ENCODE measurements at regions not wholly inside any gene's neighbourhood (a gene's known extent, or its start where the extent isn't known, plus 50 kb on each side); places are given as distances from the start of the nearest gene placed in this dataset.

GRCh38 chr13:90709319-90709718, 638.2 kb upstream of the MIR17HG start (continued):
- TF ChIP-seq CTCF (conservative IDR thresholded peaks at IDR 0.05; ENCODE audit: low read depth in 2 of 2), result no peak
- TF ChIP-seq EZH2phosphoT487 (IDR thresholded peaks at IDR 0.05; ENCODE audit: unreplicated experiment), result no peak
- no peak for TF ChIP-seq ETS1 (IDR thresholded peaks at IDR 0.05)
- TF ChIP-seq EZH2 (IDR thresholded peaks at IDR 0.05; ENCODE audit: low read depth, unreplicated experiment), result no peak
- no peak for TF ChIP-seq ZNF331 (CRISPR knock-in tag; IDR thresholded peaks at IDR 0.05; ENCODE audit: low read depth)
- no peak for TF ChIP-seq JUNB (IDR thresholded peaks at IDR 0.05; ENCODE audit: unreplicated experiment)
- no peak for TF ChIP-seq POLR2AphosphoS5 (IDR thresholded peaks at IDR 0.05; ENCODE audit: low read depth)
- no peak for TF ChIP-seq REST (IDR thresholded peaks at IDR 0.05; ENCODE audit: unreplicated experiment)
- TF ChIP-seq NANOG (IDR thresholded peaks at IDR 0.05; ENCODE audit: borderline replicate concordance), result no peak

- Mint-ChIP-seq H3K9me3 (no peaks in the 10 kb centered on the region), H3K36me3 (ENCODE audit: low read depth) (no peaks in the 10 kb centered on the region), H3K4me3 (no peak overlapping the region), H3K4me1 (no peaks in the 10 kb centered on the region), H3K27ac (no peak overlapping the region), H3K27me3 (ENCODE audit: insufficient read depth, low read depth, poor library complexity) (no peaks in the 10 kb centered on the region)
- Histone ChIP-seq H3K27ac (ENCODE audit: low read depth) (no peak overlapping the region), H3K79me2 (replicated peaks; ENCODE audit: insufficient read depth) (no peaks in the 10 kb centered on the region), H3K9me2 (ENCODE audit: insufficient read depth) (no peaks in the 10 kb centered on the region), H3K4me3 (no peak overlapping the region), H3F3A (replicated peaks; ENCODE audit: low read depth) (no peaks in the 10 kb centered on the region), H4K20me1 (replicated peaks; ENCODE audit: insufficient read depth) (no peaks in the 10 kb centered on the region), H3K4me1 (ENCODE audit: insufficient read depth) (no peaks in the 10 kb centered on the region), H3K4me2 (no peak overlapping the region), H3K36me3 (ENCODE audit: insufficient read depth) (no peaks in the 10 kb centered on the region), H3K27me3 (ENCODE audit: insufficient read depth) (no peaks in the 10 kb centered on the region), H2AFZ (no peak overlapping the region)
- ATAC-seq (no peak), DNase-seq (ENCODE audit: low spot score) (no peak)
- TF ChIP-seq NANOG (IDR thresholded peaks at IDR 0.05; ENCODE audit: borderline replicate concordance), result no peak
- TF ChIP-seq REST (IDR thresholded peaks at IDR 0.05; ENCODE audit: unreplicated experiment), result no peak
- TF ChIP-seq STAT1 (IDR thresholded peaks at IDR 0.05; ENCODE audit: unreplicated experiment), result no peak
- TF ChIP-seq JUNB (IDR thresholded peaks at IDR 0.05; ENCODE audit: unreplicated experiment), result no peak
- TF ChIP-seq ZNF331 (CRISPR knock-in tag; IDR thresholded peaks at IDR 0.05; ENCODE audit: low read depth), result no peak
Measured at GRCh38 chr13:90710164-90710759, 637.2 kb upstream of the MIR17HG start.

Data from GM23338 (cell line).